Activated T-cell treated with anti-CD3 and anti-CD28 coated beads for 1 hour (primary cell): ENCODE measurements at regions not wholly inside any gene's neighbourhood (a gene's known extent, or its start where the extent isn't known, plus 50 kb on each side); places are given as distances from the start of the nearest gene placed in this dataset.
"Not testable (repeated sequence)": the region's sequence is repeated elsewhere in the genome, so short reads cannot be mapped to it uniquely, and the experiment has no call there.

ENCODE experiments used
- DNase-seq: peaks from one replicate; pipeline ENCODE4 v3.0.0-alpha.2; 2020; ENCODE audit warnings: low read depth

DNA sequence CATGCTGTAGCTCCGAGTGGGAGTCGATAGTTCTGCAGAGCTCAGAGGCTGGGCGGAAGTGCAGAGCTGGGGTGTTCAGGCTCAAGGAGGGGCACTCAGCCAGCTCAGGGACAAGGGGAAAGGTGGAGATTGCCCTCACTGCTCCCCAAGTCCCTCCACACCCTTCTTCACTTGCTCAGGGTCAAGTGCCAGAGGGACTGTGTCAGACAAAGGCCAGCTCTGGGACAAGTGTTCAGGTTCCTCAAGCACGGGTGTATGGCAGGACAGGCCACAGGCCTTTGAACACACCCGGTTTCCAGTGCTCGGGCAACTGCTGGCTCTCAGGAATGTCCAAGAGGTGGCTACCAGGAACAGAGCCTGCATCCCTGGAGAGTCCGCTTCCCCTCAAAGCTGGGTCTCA is 293.0 kb upstream of the PODXL start:
- DNase-seq: no peak

DNA sequence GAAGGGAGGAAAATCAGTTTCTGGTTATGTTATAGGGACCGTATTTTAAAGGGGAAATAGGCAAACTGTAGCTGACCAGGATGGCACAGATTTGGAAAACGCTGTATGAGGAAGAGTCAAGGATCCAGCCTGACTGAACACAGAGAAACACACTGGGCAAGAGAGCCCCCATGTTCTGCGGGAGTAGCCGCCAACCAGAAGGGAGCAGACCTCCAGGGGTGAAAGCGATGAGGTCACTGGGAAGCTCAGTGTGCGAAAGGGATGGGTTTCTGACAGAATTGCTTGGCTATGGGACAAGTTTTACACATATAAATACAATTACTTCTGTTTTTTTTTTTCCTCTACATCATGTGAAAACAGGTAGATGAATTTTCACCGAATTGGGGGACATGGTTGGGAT is 291.6 kb upstream of the PODXL start:
- no peak for DNase-seq

DNA sequence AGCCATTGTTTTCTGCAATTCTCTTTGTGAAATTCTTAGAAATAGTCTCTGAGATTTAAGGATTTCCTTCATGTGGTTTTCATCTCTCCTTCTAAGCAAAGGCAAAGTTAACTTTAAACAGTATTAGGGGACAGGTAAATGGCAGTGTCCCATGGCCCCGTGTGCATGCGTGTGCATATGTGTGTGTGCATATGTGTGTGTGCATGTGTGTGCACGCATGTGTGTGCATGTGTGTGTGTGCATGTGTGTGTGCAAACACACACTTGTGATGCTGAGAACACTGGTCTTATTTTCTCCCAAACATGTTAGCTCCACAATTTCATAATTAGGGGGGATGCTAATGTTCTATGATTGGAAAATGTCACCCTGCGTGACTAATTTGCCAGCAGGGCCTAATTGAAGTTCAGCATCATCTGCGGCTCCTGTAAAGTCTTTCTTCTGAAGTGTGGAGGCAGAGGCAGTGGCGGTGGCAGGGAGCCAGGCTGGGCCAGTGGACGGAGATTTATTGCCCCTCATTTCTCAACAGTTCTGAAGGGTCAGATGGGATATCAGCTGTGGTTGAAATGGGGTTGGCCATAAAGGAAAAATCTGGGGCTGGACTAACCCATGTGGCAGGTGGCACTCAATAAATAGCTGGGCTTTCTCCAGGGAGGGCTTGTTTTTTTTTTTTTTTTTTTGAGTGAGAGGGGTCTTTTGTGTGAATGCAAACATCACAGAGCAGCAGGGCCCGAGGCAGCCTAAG is 289.3 kb upstream of the PODXL start:
- DNase-seq: no peak

DNA sequence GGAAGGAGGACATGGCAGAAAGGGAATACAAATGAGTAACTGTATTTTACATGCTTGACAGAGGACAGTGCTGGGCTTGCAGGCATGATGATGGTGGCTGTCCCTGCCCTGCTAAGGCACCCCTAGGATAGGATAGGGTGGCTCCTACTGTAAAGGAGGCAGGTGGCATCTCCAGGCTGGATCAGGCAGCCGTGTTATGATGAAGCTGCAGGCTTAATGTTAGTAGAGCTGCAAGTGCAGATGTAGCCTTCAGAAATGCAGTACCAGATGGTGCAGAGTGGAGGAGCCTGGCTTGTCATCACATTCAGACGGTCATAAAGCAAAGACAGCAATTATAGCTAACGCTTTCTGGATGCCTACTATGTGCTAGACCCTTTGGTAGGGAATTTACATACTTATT is 287.9 kb upstream of the PODXL start:
- no peak for DNase-seq

DNA sequence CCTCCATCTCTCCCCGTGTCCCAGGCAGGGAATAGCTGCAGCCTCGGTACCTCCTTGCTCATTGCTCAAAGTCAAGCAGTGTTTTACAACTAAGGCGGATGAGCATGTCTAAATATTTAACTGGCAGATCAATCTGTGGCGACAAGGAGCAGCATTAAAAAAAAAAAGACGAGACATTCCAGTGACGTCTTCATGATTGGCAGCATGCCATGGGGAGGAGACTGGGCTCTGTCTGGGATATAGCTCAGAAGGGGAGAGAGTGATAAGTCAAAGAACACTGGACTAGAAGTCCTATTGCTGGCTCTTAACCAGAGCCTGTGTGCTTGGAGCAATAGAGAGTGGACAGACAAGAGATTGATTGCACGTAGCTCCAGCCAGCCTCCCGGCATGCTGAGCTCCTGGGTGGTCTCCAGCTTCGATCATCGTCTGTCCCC is 287.5 kb upstream of the PODXL start:
- no peak for DNase-seq

DNA sequence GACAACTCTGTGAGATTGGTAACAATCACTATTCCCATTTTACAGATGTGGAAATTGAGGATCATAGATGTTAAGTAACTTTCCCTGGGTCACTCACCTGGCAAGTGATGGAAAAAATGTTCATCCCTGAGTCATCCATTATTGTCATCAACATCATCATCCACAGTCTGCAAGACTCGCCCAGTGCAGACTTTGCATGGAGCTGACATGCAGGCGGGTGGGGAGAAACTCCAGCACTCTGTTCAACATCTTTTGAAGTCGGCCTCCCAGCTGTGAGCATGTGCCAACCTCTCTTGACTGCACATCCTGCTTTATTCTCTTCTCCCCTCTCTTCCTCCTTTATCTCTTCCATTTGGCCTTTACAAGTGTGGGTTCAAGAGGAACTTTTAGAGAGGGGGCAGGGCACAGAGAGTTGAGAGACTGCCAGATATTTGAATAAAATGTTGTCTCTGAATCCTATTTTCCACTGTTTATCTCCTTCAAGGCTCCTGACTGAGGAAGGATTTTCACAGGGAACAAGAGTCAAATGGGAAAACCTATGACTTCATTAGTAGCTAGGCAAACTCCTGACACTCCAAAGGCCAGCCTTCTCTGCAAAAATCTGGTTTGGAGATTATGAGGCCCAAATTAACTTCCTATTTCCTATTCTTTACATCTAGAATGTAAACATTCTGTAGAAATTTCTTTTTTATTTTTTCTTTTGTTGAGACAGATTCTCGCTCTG is 283.7 kb upstream of the PODXL start:
- no peak for DNase-seq

DNA sequence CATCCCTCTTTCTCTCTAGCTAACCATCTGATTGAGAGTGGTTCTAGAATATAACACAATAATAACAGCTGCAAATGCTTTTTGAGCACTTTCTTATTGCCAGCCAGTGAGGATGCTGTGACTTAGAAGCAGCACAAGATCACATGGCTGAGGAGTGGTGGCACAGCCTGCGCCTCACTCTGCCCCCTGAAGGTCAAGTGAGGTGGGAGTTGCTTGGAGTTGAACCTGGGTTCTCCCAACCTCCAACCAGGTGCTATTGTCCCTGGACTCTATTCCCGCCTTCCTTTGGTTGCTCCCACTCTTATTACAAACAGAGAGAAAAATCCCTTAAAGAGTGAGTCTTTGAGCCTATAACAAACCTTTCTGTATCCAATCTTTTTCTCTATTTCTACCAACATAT is 280.3 kb upstream of the PODXL start:
- no peak for DNase-seq

DNA sequence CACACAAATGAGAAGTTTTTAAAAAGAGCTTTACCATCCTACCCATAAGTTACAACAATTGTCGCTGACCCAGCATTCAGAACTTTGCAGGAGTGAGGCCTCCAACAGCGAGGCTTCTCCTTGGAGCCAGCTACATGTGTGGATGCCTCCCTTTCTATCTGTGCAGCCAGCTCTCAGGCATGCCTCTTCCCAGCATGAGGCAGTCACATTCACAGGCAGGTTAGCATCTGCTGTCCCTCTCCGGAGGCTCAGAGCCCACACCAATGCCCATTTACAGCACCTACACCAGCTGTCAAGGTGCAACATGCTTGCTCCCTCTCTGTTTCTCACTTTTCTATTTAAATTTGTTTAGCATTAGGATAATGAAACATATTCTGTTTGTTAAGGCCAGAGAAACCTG is 278.7 kb upstream of the PODXL start:
- DNase-seq: no peak

DNA sequence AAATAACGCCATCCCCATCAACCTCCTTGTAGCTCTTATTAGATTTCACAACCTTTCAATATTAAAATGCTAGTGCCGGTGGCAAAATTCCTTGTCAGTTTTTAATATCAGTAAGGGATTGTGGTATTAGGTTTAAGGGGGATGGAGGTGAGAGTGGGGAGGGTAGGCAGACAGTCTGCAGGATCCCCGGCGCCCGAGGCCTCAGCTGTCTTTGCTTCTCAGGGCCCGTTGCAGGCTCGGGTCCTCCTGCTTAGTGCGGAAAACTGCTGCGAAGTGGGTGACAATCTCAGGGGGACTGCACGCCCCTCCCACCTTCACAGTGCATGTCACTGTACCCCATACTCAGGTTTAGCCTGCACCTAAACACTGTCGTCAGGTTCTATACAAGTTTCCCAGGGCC is 274.3 kb upstream of the PODXL start:
- no peak for DNase-seq

DNA sequence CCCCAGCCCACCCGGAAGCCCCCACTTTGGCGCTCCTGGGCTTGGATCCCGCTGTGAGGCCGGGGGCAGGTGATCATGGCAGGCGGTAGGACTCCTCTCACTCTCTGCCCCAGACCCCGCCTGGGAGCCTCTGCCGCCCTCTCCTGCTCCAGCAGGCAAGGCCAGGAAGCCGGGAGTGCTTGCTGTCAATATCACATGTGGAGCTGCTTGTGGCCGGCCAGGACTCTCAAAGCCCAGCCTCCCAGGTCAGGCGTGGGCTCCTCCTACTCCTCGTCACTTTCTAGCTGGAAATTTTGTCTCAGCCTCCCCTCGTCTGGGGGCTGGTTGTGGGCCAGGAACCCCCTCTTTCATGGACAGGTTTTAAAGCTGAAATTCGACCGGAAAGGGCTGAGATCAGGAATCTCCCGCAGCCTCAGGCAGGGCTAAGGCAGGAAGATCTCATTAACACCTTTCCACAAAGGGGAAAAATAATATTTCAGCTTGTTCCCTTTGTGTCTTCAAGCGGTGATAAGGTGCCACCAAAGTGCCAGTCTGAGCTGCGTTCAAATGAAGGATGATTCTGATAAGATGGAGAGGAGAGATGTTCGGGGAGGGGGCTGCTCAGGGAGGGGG is 273.6 kb upstream of the PODXL start:
- DNase-seq: no peak

DNA sequence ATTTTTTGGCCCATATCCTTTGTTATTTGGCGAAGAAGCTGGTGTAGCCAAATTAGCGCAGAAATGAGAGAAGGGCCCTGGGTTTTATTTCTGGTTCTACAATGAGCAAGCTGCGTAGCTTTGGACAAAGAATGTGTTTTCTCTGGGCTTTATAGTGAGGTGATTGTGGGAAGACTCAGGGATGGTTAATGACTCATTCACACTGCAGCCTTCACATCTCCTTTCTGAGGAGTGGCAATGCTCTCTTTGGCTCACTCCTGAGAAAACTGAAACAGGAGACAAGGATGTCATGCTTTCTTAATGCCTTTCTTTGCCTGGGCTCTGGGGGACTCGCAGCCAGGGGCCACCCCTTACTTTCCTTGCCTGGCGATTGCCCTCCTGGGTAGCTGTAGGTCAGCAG is 271.0 kb upstream of the PODXL start:
- DNase-seq: no peak

DNA sequence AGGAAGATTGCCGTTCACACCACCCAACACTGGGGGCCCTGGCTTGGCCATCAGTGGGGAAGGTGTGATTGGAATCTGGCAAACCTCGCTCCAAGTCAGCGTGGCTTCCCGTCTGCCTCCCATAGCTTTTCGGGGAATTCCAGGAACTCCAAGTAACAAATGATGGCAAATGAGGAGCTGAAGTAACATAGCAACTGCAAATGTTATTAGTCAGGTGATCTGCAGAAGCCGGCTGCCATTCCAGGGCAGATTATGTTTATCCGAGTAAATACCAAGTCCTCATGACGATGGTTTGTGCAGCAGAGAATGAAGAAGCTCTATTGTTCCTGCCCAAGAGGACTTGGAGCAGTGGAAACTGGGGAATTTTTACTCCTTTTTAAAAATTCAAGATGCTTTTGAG is 270.5 kb upstream of the PODXL start:
- DNase-seq: no peak

DNA sequence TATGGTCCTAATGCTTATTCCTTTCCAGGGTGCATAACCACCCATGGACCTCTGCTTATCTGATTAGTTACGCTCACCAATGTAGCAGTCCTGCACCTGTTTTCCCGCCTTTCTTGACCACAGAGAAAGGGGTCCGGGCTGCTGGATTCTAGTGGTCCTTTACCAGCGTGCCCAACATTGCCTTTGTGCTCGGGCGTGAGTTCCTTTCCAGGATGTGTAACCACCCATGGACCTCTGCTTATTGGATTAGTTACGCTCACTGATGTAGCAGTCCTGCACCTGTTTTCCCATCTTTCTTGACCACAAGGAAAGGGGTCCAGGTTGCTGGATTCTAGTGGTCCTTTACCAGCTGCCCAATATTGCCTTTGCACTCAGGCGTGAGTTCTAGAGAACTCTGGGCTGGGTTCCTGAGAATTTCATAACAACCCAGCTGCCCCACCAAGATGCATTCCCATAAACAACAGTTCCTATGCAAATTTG is 267.6 kb upstream of the PODXL start:
- not testable (repeated sequence) for DNase-seq

DNA sequence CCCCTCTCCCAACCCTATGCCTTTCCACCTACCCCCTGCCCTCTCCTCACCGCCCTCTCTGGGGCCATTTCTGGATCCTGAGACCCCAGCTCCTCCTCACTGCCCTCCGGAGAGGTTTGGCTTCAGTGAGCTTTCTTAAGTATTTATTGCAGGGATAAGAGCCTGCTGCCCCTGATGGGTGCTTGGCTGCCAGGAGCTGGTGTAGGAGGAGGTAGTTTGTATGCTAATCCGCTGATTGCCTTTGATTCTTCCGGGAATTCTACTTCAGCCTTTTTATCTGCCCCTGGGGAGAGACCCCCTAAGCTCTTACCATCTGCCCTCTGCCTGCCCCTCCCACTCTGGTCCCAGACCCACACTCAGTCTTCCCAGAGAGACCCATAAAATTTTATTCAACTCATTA is 263.5 kb upstream of the PODXL start:
- no peak for DNase-seq

DNA sequence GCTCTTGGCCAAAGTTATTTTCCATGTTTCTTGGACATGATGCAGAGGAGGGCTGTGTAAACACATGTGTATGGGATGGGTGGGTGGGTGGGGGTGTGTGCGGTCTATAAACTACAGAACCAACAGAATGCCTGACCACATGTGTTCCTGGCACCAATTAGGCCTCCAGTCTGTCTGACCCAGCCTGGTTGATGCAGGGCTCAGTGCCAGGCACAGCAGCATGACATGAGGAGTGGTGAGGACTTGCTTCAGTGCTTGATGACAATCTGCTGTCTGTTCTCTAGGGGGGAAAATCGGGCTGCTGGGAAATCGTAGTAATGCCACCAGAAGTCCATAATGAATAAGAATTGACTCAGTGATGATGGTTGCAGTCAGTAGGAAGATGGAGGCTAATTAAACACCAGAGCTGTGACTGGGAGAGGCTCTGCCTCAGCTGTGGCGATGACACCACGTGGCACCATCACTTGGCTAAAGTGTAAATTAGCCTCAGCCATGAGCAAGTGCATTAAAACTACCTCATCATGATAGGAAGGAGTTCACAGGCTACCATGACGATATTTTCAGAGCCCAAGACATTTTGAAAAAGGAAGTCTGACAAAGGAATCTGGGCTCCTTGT is 260.1 kb upstream of the PODXL start:
- no peak for DNase-seq

DNA sequence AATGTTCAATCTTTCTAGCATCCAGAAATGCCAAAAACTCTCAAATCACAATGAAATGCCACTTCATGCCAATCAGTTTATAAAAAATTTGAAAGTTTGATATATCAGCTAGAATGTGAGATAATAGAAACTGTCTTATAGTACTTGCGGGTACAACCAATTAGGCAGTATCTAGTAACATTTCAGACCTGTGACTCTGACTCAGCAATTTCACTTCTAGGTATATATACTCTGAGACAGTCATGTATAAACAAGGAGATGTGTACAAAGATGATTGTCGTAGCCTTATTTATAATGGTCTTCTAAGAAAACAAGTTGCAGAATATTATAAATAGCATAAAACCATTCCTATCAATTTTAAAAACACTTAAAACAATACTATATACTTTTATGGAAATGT is 252.3 kb upstream of the PODXL start:
- DNase-seq: no peak

DNA sequence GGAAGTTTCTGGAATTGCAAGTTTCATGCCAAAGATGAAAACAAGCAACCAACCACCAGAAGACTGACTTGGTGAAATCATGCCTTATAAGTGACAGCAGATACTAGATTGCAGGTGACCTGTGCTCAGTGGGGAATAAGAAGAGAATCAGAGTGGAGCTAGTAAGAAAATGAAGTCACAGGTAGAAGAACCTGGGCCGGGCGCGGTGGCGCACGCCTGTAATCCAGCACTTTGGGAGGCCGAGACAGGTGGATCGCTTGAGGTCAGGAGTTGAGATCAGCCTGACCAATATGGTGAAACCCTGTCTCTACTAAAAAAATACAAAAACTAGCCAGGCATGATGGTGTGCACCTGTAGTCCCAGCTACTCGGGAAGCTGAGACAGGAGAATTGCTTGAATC is 251.7 kb upstream of the PODXL start:
- DNase-seq: not testable (repeated sequence)

DNA sequence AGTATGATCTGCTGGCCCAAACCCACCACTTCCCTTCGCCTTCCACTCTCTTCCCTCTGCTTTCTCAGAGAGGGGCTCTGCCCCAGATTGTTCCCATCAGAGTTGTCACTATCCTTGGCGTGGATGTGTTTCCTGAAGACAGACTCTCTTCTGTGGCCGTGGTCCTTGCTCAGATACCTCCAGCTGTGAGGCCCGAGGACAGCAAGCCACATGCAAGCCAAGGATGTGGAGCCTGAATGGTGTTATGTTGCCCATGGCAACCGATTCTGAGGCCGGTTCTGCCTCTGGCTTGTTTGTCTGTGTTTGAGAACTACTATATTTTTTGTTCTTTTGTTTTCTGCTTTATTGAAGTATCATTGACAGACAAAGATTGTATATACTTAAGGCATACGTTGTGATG is 247.4 kb upstream of the PODXL start:
- DNase-seq: no peak

DNA sequence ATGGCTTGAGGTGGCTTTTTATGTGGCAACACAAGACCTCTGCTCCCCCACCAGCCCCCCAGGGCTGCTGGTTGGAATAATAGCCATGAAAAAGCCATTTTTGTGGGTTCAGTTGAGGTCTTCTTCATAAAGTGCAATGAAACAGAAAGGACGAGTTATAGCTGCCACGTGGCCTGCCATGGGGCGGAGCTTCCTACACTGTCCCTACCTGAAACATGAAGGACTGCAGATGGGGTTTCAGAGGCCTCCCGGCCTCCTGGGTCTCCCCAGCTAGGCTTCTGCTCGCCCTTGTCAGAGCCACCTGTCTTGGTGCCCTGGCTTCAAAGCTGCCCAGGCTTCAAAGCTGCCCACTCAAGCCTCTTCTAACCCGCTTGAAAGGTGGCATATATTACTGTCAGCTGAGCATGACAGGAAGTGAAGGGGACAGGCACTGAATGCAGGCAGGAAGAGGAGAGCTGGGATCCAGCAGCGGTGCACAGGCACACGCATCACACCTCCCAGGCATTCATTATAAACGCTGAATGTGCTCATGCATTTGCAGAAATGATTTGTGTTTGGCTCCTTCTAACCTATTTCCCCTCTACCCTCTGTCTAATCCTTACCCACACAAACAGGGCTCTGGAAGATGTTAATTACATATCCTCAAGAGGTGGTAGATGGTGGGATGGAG is 245.9 kb upstream of the PODXL start:
- no peak for DNase-seq

DNA sequence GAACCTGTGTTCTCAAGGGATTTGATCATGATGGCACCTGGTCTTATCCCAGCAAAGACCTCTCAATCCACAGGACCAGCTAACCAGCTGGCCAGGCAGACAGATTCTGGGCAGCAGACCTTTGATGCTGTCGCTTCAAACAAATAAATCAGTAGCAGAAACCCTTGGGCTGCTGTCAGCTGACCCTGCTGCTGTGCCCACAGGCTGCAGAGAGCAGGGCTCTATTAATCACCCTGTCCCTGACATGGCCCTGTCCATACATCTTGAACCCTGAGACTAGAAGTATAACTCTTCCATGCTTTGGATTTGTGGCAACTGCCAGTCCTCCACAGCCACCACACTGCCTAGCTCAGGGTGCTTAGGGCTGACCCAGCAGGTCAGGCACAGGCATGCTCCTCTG is 244.1 kb upstream of the PODXL start:
- no peak for DNase-seq

DNA sequence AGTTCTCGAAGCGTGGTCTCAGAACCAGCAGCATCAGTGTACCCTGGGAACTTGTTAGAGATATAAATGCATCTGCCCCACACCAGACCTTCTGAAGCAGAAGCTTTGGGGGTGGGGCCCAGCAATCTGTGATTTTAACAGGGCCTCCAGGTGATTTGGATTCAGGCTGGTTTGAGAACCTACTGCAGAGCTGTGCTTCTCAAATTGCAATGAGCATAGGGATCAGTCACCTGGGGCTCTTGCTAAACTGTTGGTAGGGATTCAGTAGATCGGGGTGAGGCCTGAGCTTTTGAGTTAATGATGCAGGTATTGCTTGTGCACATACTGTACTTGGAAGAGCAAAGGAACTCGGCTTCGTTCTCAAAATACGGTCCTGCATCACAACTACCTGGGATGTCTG is 243.6 kb upstream of the PODXL start:
- no peak for DNase-seq

DNA sequence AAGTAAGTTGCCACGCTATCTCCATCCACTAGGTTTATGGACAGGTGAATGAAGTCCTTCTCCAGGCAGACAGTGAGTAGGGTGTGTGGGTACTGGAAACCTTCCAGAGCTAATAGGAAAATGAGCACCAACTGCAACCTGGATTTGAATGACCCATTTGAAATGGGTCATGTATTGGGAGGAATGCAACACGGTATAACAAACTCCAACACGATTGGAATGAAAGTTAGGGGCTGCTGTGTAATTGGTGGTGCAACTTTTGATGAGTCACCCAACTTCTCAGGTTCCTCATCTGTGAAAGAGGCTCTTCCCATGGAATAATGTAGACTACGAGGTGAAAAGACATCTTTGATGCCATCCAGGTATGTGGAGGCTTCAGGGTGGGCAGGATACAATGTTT is 241.4 kb upstream of the PODXL start:
- no peak for DNase-seq
